OCI-LY7 (cell line): ENCODE measurements at regions not wholly inside any gene's neighbourhood (a gene's known extent, or its start where the extent isn't known, plus 50 kb on each side); places are given as distances from the start of the nearest gene placed in this dataset.

Experiments
- BruUV-seq: library from RNA; stranded (reverse); fragments of 400-500 nt; replicated peaks from 2 replicates; lab custom pipeline; 2021; lab: Mats Ljungman, UMichigan
- CTCF ChIA-PET: fragments of 300-600 bp; sonication (Branson Sonifier 250); formaldehyde crosslinking; loops from one replicate; lab custom pipeline; 2022; ENCODE audit warnings: antibody characterized with exemption; ENCODE audit not compliant: unreplicated experiment; lab: Charles Lee
- POLR2A ChIA-PET: fragments of 300-600 bp; sonication (Branson Sonifier 250); formaldehyde crosslinking; loops from one replicate; lab custom pipeline; 2022; ENCODE audit warnings: antibody characterized with exemption; lab: Charles Lee
- DNase-seq: peaks from one replicate; pipeline ENCODE4 v3.0.0-alpha.2; 2015; ENCODE audit warnings: low spot score
- H2AFZ ChIP-seq: fragments of 200-600 bp; sonication (generic), shearing (Covaris generic); 2 replicates; pipeline ENCODE4 v1.6.1; 2014; ENCODE audit warnings: mild to moderate bottlenecking, antibody characterized with exemption, low read length, moderate library complexity
- H3K27ac ChIP-seq: fragments of 200-600 bp; sonication (generic); 2 replicates; pipeline ENCODE4 v1.5.1; 2014; ENCODE audit warnings: mixed run types, low read depth, mild to moderate bottlenecking, moderate library complexity, low read length, inconsistent platforms; ENCODE audit not compliant: poor library complexity, severe bottlenecking
- H3K36me3 ChIP-seq: fragments of 200-600 bp; sonication (generic); 2 replicates; pipeline ENCODE4 v1.6.1; 2014; ENCODE audit warnings: mild to moderate bottlenecking, antibody characterized with exemption, low read length, moderate library complexity, mixed read lengths; ENCODE audit not compliant: insufficient read depth
- H3K4me1 ChIP-seq: fragments of 200-600 bp; sonication (generic); 2 replicates; pipeline ENCODE4 v1.5.1; 2014; ENCODE audit warnings: mild to moderate bottlenecking, low read length; ENCODE audit not compliant: insufficient read depth, poor library complexity, severe bottlenecking
- H3K4me2 ChIP-seq: fragments of 200-600 bp; sonication (generic); 2 replicates; pipeline ENCODE4 v1.6.1; 2014; ENCODE audit warnings: mild to moderate bottlenecking, low read length
- H3K4me3 ChIP-seq: fragments of 200-600 bp; sonication (generic); 2 replicates; pipeline ENCODE4 v1.5.1; 2014; ENCODE audit warnings: mild to moderate bottlenecking, low read depth, low read length; ENCODE audit not compliant: poor library complexity, severe bottlenecking
- H3K79me2 ChIP-seq: fragments of 200-600 bp; sonication (generic); 2 replicates; pipeline ENCODE4 v1.6.1; 2016; ENCODE audit warnings: low read depth, mild to moderate bottlenecking, low read length, moderate library complexity, mixed read lengths; ENCODE audit not compliant: insufficient read depth
- H3K9me2 ChIP-seq: fragments of 200-600 bp; sonication (generic); 2 replicates; pipeline ENCODE4 v1.6.1; 2016; ENCODE audit warnings: mild to moderate bottlenecking, low read length, mixed read lengths; ENCODE audit not compliant: insufficient read depth
- H3K9me3 ChIP-seq: fragments of 200-600 bp; sonication (generic); 2 replicates; pipeline ENCODE4 v1.6.1; 2014; ENCODE audit warnings: mild to moderate bottlenecking, mixed run types, low read length, mixed read lengths
- H4K20me1 ChIP-seq: fragments of 200-600 bp; sonication (generic); 2 replicates; pipeline ENCODE4 v1.6.1; 2014; ENCODE audit warnings: mild to moderate bottlenecking, antibody characterized with exemption, low read length, moderate library complexity, mixed read lengths; ENCODE audit not compliant: insufficient read depth
- CTCF ChIP-seq: fragments of 200-600 bp; sonication (generic); conservative IDR thresholded peaks from 2 replicates; pipeline ENCODE4 v1.5.1; 2014; ENCODE audit warnings: mild to moderate bottlenecking, antibody characterized with exemption, low read length, moderate library complexity, mixed read lengths
- EZH2phosphoT487 ChIP-seq: fragments of 200-600 bp; sonication (generic); IDR thresholded peaks from 2 replicates; pipeline ENCODE4 v1.6.1; 2018; ENCODE audit warnings: low read depth, borderline replicate concordance, mild to moderate bottlenecking, mixed run types, antibody characterized with exemption, low read length, moderate library complexity, mixed read lengths
- intact Hi-C: fragments of 100-400 bp; cut with micrococcal nuclease; formaldehyde crosslinking; loops from one replicate; pipeline ENCODE4 v1.10.0; 2022; ENCODE audit not compliant: unreplicated experiment

GRCh38 chr17:72579990-72580320 is 459.1 kb downstream of the SOX9 start:
- no peak for DNase-seq
- H3K36me3 ChIP-seq = no peaks in the 10 kb centered on the region
- H3K9me2 ChIP-seq = no peaks in the 10 kb centered on the region
- no peak overlapping the region for H2AFZ ChIP-seq
- no peak overlapping the region for H3K4me3 ChIP-seq
- BruUV-seq = no TSS peak
- no peak overlapping the region for H3K27ac ChIP-seq
- no peaks in the 10 kb centered on the region for H3K9me3 ChIP-seq
- no peaks in the 10 kb centered on the region for H3K4me1 ChIP-seq
- POLR2A ChIA-PET = no interaction called here
- TF ChIP-seq CTCF (no peak), EZH2phosphoT487 (no peak)
- no peaks in the 10 kb centered on the region for H4K20me1 ChIP-seq
- no peaks in the 10 kb centered on the region for H3K79me2 ChIP-seq
- CTCF ChIA-PET = no interaction called here
- no peak overlapping the region for H3K4me2 ChIP-seq
- intact Hi-C loops = no loop called here

DNA sequence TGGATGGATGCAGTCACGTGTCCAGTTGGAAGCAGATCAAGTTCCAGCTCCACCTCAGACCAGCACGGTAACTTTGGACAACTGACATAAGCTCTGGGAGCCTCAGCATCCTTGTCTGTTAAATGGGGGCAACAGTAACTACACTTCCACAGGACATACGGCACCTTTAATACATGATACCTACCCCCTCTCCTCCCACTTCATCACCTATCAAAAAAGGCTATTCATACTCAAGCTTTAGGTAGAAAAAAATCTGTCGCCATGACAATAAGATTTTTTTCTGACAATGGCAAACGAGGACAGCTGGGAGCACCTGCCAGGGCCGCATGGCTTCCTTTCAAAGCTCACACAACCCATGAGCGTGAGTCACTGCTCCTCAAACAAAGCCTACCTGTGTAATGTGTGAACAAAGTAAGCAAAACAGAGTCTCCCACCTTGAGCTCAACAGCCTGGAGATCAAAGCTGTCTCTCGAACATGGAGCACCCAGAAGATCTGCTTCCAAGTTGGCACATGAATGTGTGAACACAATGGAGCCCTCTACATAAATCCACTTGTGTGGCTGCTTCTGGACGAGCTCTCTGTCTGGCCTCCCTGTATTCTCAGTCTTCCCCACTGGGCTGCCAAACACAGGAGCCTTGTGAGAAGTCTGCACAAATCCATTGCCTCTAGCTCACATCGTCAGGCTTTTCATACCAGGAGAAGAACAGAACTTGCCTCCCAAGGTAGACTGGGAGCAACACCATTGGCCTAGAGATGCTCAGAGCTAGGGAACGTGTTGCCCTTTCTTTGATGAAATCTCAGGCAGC is 459.7 kb downstream of the SOX9 start:
- no TSS peak for BruUV-seq
- no peak overlapping the region for H3K4me3 ChIP-seq
- H3K36me3 ChIP-seq = no peaks in the 10 kb centered on the region
- DNase-seq = no peak
- H3K27ac ChIP-seq = no peak overlapping the region
- no peaks in the 10 kb centered on the region for H3K4me1 ChIP-seq
- no peaks in the 10 kb centered on the region for H3K9me3 ChIP-seq
- POLR2A ChIA-PET = interaction anchor here (0.5 kb wide), 1 partner anchor 773 kb away, joined by 4 read pairs; no protein-coding TSS in a partner anchor
- no peaks in the 10 kb centered on the region for H3K79me2 ChIP-seq
- H3K9me2 ChIP-seq = no peaks in the 10 kb centered on the region
- no peak overlapping the region for H2AFZ ChIP-seq
- intact Hi-C loops = no loop called here
- CTCF ChIA-PET = no interaction called here
- no peak for TF ChIP-seq CTCF
- TF ChIP-seq EZH2phosphoT487 = no peak
- no peaks in the 10 kb centered on the region for H4K20me1 ChIP-seq
- no peak overlapping the region for H3K4me2 ChIP-seq

- ChIA-PET CTCF (no interaction called here), POLR2A (interaction anchor here (0.9 kb wide), 1 partner anchor 28 kb away, joined by 3 read pairs; no protein-coding TSS in a partner anchor)
- Histone ChIP-seq H2AFZ (0 out of 2 replicates have a peak overlapping the region, but pooled peaks have one; percentile 32), H3K36me3 (no peaks in the 10 kb centered on the region), H3K27ac (no peak overlapping the region), H3K9me2 (no peaks in the 10 kb centered on the region), H4K20me1 (no peaks in the 10 kb centered on the region), H3K4me1 (no peaks in the 10 kb centered on the region), H3K9me3 (no peaks in the 10 kb centered on the region), H3K4me3 (no peak overlapping the region), H3K79me2 (no peaks in the 10 kb centered on the region), H3K4me2 (no peak overlapping the region)
- intact Hi-C loops = no loop called here
- no peak for DNase-seq
- no TSS peak for BruUV-seq
- TF ChIP-seq EZH2phosphoT487 (no peak), CTCF (no peak)
These were observed 466.3 kb downstream of the SOX9 start for GRCh38 chr17:72587156-72587555.
